GM19023 (cell line): ENCODE measurements at regions not wholly inside any gene's neighbourhood (a gene's known extent, or its start where the extent isn't known, plus 50 kb on each side); places are given as distances from the start of the nearest gene placed in this dataset.

Experiments used
- ATAC-seq: cut with Tn5 transposase; IDR thresholded peaks from one replicate; pipeline ENCODE4 v1.9.1; 2021; ENCODE audit warnings: mild to moderate bottlenecking, moderate library complexity; ENCODE audit not compliant: unreplicated experiment

DNA sequence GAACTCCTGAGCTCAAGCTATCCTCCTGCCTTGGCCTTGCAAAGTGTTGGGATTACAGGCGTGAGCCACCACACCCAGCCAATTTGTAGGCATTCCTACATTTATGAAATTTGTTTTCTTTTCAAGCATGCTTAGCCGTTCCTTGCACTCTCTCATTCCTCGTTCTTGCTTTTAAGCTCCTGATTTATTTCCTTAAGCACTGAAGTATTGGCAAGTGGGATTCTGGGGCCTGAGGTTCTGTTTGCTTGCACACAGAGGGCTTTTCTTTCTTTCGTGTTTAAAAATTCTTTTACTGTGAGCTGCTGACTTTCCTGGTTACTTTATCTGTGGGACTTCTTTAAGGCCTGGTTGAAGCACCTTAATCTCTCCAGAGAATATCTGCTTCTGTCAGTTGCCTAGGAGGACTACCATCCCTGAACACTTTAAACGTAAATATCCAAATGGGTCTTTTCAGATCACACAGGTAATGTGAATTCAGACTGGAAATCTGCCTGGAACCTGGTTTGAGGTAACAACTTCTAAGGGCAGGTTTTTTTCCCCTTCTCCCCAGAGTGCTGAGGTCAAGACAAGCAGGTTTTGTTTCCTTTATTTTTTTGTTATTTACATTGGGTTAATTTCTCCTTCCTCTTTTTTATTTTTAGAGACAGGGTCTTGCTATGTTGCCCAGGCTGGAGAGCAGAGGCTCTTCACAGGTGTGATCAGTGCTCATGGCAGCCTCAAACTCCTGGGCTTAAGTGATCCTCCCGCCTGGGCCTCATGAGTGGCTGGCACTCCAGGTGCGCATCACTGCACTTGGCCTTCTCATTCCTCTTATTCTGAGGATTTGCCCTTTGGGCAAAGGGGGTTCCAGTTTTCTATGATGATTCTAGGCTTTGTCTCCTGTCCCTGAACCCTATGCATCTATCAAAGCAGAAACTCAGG lies 102.9 kb downstream of the PFKFB3 start:
- ATAC-seq = no peak

- ATAC-seq = no peak
These were observed 104.2 kb downstream of the PFKFB3 start for GRCh38 chr10:6306917-6307316.

DNA sequence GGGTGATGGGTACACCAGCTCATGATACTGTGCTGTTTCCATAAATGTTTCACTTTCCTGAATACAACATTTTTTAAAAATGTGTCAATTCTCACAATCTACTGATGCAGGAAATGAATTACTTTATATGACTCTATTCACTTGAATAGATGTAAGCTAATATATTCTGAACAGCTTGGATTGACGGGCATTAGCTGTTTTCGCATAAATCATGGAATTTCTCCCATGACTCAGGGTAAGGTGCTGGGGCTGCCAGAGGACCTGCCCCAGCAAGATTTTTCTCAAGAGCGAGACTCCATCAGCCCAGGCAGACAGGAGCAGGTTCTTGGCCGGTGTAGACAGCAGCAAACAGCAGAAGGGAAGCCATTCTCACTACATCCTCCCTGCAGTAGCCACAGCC lies 107.1 kb downstream of the PFKFB3 start:
- no peak for ATAC-seq

GRCh38 chr10:6310977-6311376 lies 108.2 kb downstream of the PFKFB3 start:
- no peak for ATAC-seq

DNA sequence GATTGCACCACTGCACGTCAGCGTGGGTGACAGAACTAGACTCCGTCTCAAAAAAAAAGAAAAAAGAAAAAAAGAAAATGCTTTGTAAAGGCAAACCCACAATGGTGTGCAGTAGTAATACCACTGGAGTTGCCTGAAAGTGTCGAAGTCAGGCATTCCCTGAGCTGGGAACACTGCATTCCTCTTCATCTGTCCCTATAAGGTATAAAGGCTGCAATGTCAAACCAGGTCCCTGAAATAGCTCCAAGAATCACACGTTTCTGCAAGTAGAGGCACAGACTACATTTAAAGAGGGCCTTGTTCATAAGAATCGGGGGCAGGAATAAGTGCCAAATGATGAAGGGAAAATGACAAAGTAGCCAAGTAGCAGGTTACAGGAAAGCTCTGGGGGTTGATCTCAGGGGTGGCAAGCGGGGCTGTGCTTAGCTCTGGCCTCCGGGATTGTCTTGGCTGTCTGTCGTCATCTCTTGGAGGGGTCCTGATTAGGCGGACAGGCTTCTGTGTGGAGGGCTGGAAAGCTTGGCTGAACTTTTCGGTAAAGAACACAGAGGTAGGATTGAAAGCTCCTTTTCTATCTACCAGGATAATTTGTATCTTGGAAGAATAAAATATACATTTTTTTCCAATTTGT lies 109.1 kb downstream of the PFKFB3 start:
- ATAC-seq = no peak

DNA sequence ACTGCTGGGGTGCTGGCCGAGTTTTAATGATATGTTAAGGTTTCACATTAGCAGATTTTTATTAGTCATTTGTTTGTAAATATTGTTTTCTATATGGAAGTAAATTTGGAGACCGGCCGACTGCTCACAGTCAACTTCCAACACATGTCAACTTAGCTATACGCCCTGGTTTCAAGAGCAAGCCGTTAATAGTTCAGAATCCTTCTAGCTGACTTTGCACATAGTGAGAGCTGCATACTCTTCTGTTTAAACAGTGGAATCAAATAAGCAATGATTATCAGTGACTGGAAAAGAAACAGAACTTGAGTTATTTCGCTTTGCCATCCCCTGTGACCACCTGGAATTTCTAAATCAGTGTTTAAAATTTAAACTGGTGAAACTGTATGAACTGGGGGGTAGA lies 109.9 kb downstream of the PFKFB3 start:
- no peak for ATAC-seq

DNA sequence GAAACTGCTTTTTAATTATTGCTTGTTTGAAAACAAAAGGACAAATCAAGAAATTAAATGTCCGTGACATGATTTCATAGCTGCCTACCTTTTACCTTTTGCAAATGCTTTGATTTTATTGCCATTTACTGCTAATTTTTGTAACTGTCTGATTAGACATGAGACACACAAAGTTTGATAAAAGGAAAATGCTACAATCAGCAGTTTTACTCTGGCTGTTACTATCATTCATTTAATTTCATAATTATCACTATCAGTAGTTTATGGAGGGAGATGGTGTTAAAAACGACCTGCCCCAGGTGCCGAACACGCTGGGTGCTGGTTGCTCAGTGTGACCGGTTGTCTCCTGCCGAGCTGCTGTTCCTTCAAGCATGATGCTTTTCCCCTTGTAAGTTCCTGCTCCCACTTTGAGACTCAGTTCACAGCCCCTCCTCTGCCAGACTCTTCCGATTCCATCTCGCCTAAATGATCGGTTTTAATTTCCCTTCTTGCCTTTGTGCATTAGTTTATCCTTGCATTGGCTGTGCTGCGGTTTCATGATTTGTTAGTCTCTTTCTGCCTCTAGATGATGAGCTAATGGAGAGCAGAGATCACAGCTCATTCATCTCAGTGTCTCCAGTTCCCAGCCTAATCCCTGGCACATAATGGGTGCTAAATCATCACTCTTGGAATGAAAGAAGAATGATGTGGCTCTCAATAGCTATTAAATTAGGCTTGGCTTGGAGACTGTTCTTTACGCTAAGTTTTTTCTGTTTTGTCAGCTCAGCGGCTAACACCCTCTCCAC lies 110.6 kb downstream of the PFKFB3 start:
- no peak for ATAC-seq

- no peak for ATAC-seq
These were observed 112.0 kb downstream of the PFKFB3 start for GRCh38 chr10:6314620-6315205.

DNA sequence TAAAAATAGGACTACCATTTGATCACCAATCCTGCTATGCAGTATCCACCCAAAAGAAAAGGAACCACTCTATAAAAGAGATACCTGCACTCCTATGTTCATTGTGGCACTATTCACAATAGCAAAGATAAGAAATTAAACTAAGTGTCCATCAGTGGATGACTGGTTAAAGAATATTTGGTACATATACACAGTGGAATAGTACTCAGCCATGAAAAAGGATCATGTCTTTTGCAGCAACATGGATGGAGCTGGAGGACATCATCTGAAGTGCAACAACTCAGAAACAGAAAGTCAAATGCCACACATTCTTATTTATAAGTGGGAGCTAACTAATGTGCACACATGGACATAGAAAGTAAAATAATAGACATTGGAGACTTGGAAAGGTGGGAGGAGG lies 116.4 kb downstream of the PFKFB3 start:
- ATAC-seq = no peak

GRCh38 chr10:6320320-6321010 lies 117.7 kb downstream of the PFKFB3 start:
- no peak for ATAC-seq

DNA sequence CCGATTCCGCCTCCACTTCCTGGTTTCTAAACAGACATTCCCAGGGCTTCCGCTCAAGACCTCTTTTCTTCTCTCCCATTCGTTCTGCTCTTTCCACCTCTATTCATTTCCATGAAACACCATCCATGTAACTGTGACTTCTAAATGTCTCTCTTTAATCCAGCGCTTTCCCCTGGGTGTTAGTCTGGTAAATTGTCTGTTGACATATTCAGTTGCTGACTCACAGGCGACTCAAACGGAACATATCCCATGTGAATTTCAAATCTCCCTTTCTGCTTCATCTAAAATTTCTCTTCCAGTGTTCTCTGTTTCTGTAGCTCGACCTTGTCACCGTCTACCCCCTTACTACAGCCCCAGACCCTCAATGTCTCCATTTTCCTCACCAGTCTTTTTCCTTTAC lies 119.1 kb downstream of the PFKFB3 start:
- ATAC-seq = no peak

- ATAC-seq = no peak
These were observed 120.1 kb downstream of the PFKFB3 start for GRCh38 chr10:6322805-6323204.

DNA sequence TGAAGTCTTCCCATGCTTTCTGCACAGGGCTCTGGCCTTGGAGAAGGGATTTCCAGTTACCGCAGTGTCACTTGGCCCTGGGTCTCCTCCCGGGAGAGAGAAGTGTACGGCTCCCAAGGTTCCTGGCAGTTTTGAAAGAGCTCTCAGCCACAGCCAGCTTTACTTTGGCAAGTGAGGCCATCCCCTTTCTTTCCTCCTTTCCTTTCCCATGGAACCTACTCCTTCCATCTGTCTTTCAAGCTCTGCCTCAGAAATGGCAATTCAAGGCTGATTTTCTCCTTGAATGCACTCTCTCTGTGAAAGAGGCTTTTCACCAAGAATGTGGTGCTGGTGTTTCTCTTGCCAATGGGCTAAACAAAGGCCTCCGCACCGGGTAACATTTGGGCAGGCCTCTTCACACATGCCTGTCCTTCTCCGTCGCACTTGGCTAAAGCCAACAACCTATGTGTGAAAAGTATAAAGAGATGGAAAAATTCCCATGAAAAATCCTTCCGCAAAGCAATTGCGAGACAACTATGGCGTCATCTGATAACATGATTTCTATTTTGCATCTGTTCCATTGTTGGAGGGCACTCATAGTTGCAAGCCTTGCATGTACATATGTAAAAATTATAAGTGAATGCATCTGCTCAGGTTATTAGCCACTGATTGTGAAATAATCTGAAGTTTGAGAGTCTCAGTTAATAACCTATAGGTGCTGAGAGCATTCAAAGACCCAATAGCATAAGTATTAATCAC lies 125.4 kb downstream of the PFKFB3 start:
- no peak for ATAC-seq

DNA sequence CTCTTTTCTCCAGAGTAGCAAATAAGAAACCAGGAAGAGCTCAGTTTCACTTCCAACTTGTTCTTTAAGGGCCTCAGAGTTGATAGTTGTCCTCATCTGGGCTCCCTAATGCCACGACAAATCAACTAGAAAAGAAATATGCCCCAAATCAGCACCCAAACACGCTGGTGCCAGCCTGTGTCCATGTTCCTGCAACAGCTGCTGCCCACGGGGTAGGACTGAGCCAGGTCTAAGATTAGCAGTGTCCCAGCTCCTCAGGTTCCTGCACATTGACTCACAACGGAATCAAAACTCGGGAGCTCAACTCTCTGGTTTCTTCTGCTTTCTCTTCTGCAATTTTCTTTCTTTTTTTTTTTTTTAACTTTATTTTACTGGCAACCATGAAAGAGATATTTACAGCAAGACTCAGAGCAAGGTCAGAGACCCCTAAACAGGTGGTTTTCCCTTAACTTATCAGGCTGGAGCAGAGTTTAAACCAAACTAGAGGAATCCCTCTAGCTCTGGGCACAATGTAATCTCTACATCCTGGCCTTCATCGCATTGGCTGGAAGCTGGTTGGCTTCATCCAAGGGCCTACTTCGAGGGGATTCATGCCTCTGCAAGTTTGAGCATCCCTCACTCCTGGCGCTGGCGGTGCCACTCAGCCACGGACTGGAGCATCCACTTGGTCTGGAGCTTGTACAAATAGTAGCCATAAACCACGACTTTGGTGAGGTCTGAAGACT lies 126.1 kb downstream of the PFKFB3 start:
- ATAC-seq = no peak

DNA sequence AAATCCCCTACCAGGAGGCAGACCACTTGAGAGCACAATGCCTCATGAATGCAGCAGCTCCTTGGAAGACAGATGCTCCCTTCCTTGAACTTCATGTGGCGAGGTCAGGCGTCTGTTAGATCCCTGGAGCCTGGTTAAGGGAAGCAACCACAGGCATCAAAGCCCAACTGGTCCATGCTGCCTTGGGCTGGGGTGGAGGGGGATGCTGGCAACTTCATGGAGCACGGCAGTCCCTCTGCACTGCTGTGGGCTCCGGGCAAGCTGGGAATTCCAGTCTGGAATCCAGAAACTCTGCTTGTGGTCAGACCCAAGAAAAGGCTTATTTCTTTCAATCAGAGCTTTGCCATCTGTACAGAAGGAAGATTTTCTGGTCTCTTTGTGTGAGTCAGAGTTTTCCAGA lies 130.4 kb downstream of the PFKFB3 start:
- no peak for ATAC-seq

DNA sequence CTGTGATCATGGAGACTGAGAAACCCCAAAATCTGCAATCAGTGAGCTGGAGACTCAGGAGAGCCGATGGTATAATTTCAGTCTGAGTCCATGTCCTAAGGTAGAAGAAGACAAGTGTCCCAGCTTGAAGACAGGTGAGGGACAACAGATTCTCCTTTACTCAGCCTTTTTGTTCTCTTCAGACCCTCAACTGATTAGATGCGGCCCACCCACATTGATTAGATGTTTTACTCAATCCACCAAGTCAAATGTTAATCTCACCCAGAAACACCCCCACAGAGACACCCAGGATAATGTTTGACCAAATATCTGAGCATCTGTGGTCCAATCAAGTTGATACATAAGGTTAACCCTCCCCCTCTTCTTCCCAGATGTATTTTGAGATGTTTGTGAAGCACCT lies 131.2 kb downstream of the PFKFB3 start:
- ATAC-seq = no peak

DNA sequence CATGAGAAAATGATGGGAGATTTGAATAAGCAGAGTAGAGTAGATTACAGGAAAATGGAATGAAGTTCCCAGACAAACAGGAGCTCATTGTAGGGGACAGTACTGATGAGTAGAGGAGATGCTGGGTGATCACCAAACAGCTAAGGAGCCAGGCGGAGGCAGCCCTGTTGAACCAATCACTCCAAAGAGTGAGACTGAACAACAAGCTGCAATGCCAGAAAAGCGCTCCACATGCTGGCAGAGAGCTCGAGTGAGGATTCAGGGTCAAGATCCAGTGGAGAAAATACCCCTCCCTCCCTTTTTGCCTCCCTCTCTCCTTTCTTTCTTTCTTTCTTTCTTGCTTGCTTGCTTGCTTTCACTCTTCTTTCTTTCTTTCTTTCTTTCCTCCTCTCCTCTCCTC lies 133.3 kb downstream of the PFKFB3 start:
- no peak for ATAC-seq

DNA sequence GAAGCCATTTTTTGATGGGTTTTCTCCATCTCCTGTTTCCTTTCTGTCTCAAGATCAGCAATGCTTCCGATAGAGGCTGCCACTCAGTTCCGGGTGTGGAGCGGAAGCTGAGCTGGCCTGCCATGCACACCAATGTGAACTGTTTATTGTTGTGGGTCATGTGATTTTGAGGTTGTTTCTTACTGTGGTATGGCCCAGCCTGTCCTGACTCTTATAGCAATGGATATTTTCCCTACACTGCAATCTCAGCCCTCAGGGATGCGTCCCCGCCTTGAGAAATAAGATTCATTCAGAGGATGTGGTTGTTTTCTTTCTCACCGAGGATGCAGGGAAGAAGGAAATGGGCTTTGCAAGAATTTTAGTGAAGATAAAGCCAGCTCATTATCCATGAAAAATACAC lies 134.7 kb downstream of the PFKFB3 start:
- no peak for ATAC-seq

- ATAC-seq = no peak
These were observed 135.6 kb downstream of the PFKFB3 start for GRCh38 chr10:6338361-6338760.
